Neural progenitor cell (in vitro differentiated cells): ENCODE measurements at regions not wholly inside any gene's neighbourhood (a gene's known extent, or its start where the extent isn't known, plus 50 kb on each side); places are given as distances from the start of the nearest gene placed in this dataset.
"Not testable (repeated sequence)": the region's sequence is repeated elsewhere in the genome, so short reads cannot be mapped to it uniquely, and the experiment has no call there.

Experiments
- DNase-seq: peaks from one replicate; pipeline ENCODE4 v3.0.0-alpha.2; 2016; ENCODE audit warnings: low spot score
- H2AFZ ChIP-seq: fragments of 200-600 bp; sonication (generic); replicated peaks from 2 replicates; pipeline ENCODE4 v1.6.1; 2016; ENCODE audit warnings: antibody characterized with exemption
- H3F3A ChIP-seq: fragments of 200-600 bp; sonication (generic); 2 replicates; pipeline ENCODE4 v1.6.1; 2016; ENCODE audit warnings: antibody characterized with exemption, low read depth
- H3K27ac ChIP-seq: fragments of 200-600 bp; sonication (generic); 2 replicates; pipeline ENCODE4 v1.5.1; 2016; ENCODE audit warnings: mild to moderate bottlenecking
- H3K27me3 ChIP-seq: fragments of 200-600 bp; sonication (generic); 2 replicates; pipeline ENCODE4 v1.6.1; 2016; ENCODE audit warnings: mild to moderate bottlenecking, moderate library complexity
- H3K36me3 ChIP-seq: fragments of 200-600 bp; sonication (generic); 2 replicates; pipeline ENCODE4 v1.5.1; 2016
- H3K4me1 ChIP-seq: fragments of 200-600 bp; sonication (generic); 2 replicates; pipeline ENCODE4 v1.6.1; 2016; ENCODE audit warnings: mixed run types
- H3K4me2 ChIP-seq: fragments of 200-600 bp; sonication (generic); 2 replicates; pipeline ENCODE4 v1.6.1; 2016
- H3K4me3 ChIP-seq: fragments of 200-600 bp; sonication (generic); 2 replicates; pipeline ENCODE4 v1.5.1; 2016
- H3K79me2 ChIP-seq: fragments of 200-600 bp; sonication (generic); 2 replicates; pipeline ENCODE4 v1.6.1; 2016; ENCODE audit warnings: low read depth
- H3K9ac ChIP-seq: fragments of 200-600 bp; sonication (generic); 2 replicates; pipeline ENCODE4 v1.6.1; 2016
- H3K9me3 ChIP-seq: fragments of 200-600 bp; sonication (generic); 2 replicates; pipeline ENCODE4 v1.5.1; 2016; ENCODE audit warnings: low read depth
- H4K20me1 ChIP-seq: fragments of 200-600 bp; sonication (generic); 2 replicates; pipeline ENCODE4 v1.6.1; 2016; ENCODE audit warnings: low read depth
- H3K27ac Mint-ChIP-seq: 3 replicates; pipeline ENCODE4 v1.8.0; 2021; ENCODE audit warnings: mixed read lengths
- H3K27me3 Mint-ChIP-seq: 2 replicates; pipeline ENCODE4 v1.8.0; 2022; ENCODE audit warnings: low read depth, mild to moderate bottlenecking, inconsistent platforms, moderate library complexity, mixed read lengths; ENCODE audit not compliant: insufficient read depth
- H3K36me3 Mint-ChIP-seq: 3 replicates; pipeline ENCODE4 v1.8.0; 2021; ENCODE audit warnings: mixed read lengths
- H3K4me1 Mint-ChIP-seq: 3 replicates; pipeline ENCODE4 v1.8.0; 2021; ENCODE audit warnings: mixed read lengths
- H3K4me3 Mint-ChIP-seq: 3 replicates; pipeline ENCODE4 v1.8.0; 2021; ENCODE audit warnings: mild to moderate bottlenecking, moderate library complexity, mixed read lengths
- H3K9me3 Mint-ChIP-seq: 3 replicates; pipeline ENCODE4 v1.8.0; 2020; ENCODE audit warnings: mixed read lengths
- CTCF ChIP-seq: fragments of 200-600 bp; sonication (generic); IDR thresholded peaks from 2 replicates; pipeline ENCODE4 v1.5.1; 2017; ENCODE audit warnings: antibody characterized with exemption, mild to moderate bottlenecking
- EZH2 ChIP-seq: fragments of 200-600 bp; sonication (generic); IDR thresholded peaks from 2 replicates; pipeline ENCODE4 v1.6.1; 2017; ENCODE audit warnings: antibody characterized with exemption, mild to moderate bottlenecking, moderate library complexity
- EZH2phosphoT487 ChIP-seq: fragments of 200-600 bp; sonication (generic); IDR thresholded peaks from 2 replicates; pipeline ENCODE4 v1.6.1; 2017; ENCODE audit warnings: antibody characterized with exemption

GRCh38 chr9:124174433-124174832 is 83.3 kb upstream of the NEK6 start:
- Histone ChIP-seq H3K27ac (no peak overlapping the region), H3K27me3 (peaks cover 1% of the 10 kb centered on the region), H3K36me3 (no peaks in the 10 kb centered on the region), H3K9ac (no peak overlapping the region), H3F3A (no peaks in the 10 kb centered on the region), H4K20me1 (no peaks in the 10 kb centered on the region), H3K4me1 (no peaks in the 10 kb centered on the region), H3K4me3 (no peak overlapping the region), H3K4me2 (no peak overlapping the region), H3K9me3 (no peaks in the 10 kb centered on the region), H3K79me2 (no peaks in the 10 kb centered on the region), H2AFZ (no peak overlapping the region)
- no peak for TF ChIP-seq EZH2
- TF ChIP-seq EZH2phosphoT487: no peak
- TF ChIP-seq CTCF: no peak
- no peaks in the 10 kb centered on the region for H3K4me1 Mint-ChIP-seq
- H3K27ac Mint-ChIP-seq: no peak overlapping the region
- DNase-seq: no peak
- H3K36me3 Mint-ChIP-seq: no peaks in the 10 kb centered on the region
- H3K27me3 Mint-ChIP-seq: peaks cover 3% of the 10 kb centered on the region
- peaks cover 5% of the 10 kb centered on the region for H3K9me3 Mint-ChIP-seq
- no peak overlapping the region for H3K4me3 Mint-ChIP-seq

GRCh38 chr9:124177522-124177921 is 80.2 kb upstream of the NEK6 start:
- H3K4me1 Mint-ChIP-seq, H3K27me3 ChIP-seq, DNase-seq, H3K9ac ChIP-seq, H4K20me1 ChIP-seq, H2AFZ ChIP-seq, H3K9me3 ChIP-seq, H3K36me3 Mint-ChIP-seq, H3K27ac ChIP-seq, H3K4me3 ChIP-seq, H3K4me1 ChIP-seq, H3K36me3 ChIP-seq, H3K4me2 ChIP-seq, H3K9me3 Mint-ChIP-seq, H3K27ac Mint-ChIP-seq, H3K27me3 Mint-ChIP-seq, H3K4me3 Mint-ChIP-seq, H3K79me2 ChIP-seq, H3F3A ChIP-seq: not testable (repeated sequence)

- Histone ChIP-seq H3F3A (no peaks in the 10 kb centered on the region), H3K4me3 (no peak overlapping the region), H3K4me2 (no peak overlapping the region), H3K79me2 (no peaks in the 10 kb centered on the region), H3K9me3 (no peaks in the 10 kb centered on the region), H3K4me1 (no peaks in the 10 kb centered on the region), H4K20me1 (no peaks in the 10 kb centered on the region), H3K36me3 (no peaks in the 10 kb centered on the region), H3K27me3 (no peaks in the 10 kb centered on the region), H3K9ac (no peak overlapping the region), H2AFZ (no peak overlapping the region), H3K27ac (no peak overlapping the region)
- Mint-ChIP-seq H3K27ac (no peak overlapping the region), H3K4me1 (no peaks in the 10 kb centered on the region), H3K9me3 (no peaks in the 10 kb centered on the region), H3K27me3 (peaks cover 5% of the 10 kb centered on the region), H3K4me3 (no peak overlapping the region), H3K36me3 (no peaks in the 10 kb centered on the region)
- no peak for DNase-seq
- no peak for TF ChIP-seq EZH2phosphoT487
Measured at GRCh38 chr9:124179196-124180071, 78.3 kb upstream of the NEK6 start.

- Histone ChIP-seq H3K9me3 (no peaks in the 10 kb centered on the region), H3K4me3 (no peak overlapping the region), H3K4me2 (no peak overlapping the region), H3K9ac (no peak overlapping the region), H3K79me2 (no peaks in the 10 kb centered on the region), H3F3A (no peaks in the 10 kb centered on the region), H3K4me1 (no peaks in the 10 kb centered on the region), H3K27me3 (no peaks in the 10 kb centered on the region), H2AFZ (no peak overlapping the region), H3K36me3 (no peaks in the 10 kb centered on the region), H4K20me1 (no peaks in the 10 kb centered on the region), H3K27ac (no peak overlapping the region)
- Mint-ChIP-seq H3K27me3 (peaks cover 5% of the 10 kb centered on the region), H3K27ac (no peak overlapping the region), H3K4me3 (no peak overlapping the region), H3K4me1 (no peaks in the 10 kb centered on the region), H3K36me3 (no peaks in the 10 kb centered on the region), H3K9me3 (no peaks in the 10 kb centered on the region)
- no peak for DNase-seq
- TF ChIP-seq CTCF: no peak
Measured at GRCh38 chr9:124180557-124180956, 77.2 kb upstream of the NEK6 start.
